T-helper 1 cell (primary cell): ENCODE measurements at regions not wholly inside any gene's neighbourhood (a gene's known extent, or its start where the extent isn't known, plus 50 kb on each side); places are given as distances from the start of the nearest gene placed in this dataset.

ENCODE experiments used
- DNase-seq, 5 donors: peaks; one replicate each; pipeline ENCODE4 v3.0.0-alpha.2; 2012 to 2020

GRCh38 chr13:72156760-72157159 lies 289.8 kb upstream of the DACH1 start:
- DNase-seq = no peak

- no peak for DNase-seq
Measured at GRCh38 chr13:72153272-72153671, 286.3 kb upstream of the DACH1 start.

DNA sequence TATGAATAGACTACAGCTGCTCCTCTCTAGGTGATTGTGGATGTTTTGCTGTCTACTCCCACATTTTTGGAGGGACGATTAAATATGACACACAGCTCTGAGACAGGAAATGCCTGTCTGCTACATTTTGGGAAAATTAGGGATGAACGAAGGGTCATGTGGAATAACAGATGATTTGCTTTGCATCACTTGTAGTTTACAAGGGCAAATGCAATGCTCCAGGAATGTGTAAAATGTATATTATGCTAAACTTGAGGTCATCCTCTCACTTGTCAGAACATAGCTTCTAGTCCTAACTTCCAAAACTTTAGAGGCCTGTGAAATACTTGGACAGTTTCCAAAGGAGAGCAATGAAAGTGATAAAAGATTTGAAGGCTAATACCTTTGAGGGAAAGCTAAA lies 284.2 kb upstream of the DACH1 start:
- no peak for DNase-seq

DNA sequence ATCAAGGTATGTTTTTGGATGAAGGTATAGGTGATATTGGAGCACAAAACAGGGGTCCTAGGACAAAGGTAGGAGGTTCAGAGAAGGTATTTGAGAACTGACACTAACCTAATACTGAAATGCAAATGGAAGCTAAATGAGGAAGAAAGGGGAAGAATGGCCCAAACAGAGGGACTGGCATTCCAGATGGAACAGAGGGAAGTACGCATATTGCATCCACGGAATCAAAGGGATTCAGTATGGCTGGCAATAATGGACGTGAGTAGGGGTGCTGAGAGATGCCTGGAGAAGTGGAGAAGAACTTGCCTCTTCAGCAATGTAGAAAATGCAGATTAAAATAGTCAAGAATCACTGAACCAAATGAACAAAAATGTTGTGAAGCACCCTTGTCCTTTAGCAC lies 283.5 kb upstream of the DACH1 start:
- DNase-seq = no peak

DNA sequence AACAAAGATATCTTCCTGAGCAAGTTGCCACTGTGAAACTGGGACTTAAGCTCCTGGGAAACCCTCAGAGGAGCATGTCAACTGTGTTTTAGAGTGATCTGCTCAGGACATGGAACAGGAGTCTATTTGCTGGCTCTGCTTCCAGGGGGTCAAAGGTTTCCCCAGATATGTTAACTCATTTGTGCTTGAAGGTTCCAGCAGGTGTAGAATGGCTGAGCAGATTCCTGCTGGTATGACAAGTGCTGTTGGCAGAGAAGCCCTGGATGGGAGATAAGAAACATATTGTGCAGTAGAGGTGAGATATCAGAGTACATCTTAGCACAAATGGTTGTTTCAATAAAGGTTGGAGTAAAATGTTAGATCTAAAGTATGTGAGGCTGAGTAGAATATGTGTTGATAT lies 282.7 kb upstream of the DACH1 start:
- DNase-seq = no peak

- no peak for DNase-seq
Measured at GRCh38 chr13:72146816-72147215, 279.8 kb upstream of the DACH1 start.

GRCh38 chr13:72145383-72145782 lies 278.4 kb upstream of the DACH1 start:
- DNase-seq = no peak

DNA sequence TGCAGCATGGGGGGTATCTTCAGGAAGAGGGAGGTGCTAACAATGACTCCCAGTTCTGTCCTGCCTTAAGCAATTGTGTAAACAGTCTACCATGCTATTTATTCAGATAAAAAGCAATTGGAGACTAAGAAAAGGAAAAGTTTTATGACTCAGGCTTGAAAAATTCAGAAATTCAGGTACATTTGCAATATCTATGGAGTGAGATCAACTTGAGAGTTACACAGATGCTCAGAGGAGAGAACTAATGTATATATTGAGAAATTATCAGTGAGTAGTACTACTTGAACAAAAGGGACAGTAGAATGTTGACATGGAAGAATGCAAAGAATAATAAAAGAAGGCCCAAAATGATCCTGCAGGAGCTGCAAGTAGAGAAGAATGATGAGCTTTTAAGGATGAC lies 277.6 kb upstream of the DACH1 start:
- DNase-seq = no peak

- no peak for DNase-seq
Measured at GRCh38 chr13:72141855-72142519, 275.0 kb upstream of the DACH1 start.

DNA sequence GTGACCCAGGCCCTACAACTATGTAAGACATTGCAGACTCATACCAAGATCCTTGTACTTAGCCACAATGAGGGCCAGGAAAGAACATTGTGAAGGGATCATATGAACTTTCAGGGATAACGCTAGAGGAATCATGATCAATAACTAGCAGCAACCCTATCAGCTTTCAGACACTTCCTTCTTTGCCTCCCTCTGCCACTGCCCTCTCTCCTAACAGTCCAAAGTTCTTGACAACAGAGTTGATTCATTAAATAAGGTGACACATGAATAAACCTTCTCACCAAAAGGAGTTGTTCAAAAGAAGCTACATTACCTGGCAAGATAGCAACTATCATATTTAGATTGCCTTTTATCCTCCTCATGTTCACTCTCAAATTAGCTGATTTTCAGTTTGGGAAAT lies 272.2 kb upstream of the DACH1 start:
- no peak for DNase-seq

DNA sequence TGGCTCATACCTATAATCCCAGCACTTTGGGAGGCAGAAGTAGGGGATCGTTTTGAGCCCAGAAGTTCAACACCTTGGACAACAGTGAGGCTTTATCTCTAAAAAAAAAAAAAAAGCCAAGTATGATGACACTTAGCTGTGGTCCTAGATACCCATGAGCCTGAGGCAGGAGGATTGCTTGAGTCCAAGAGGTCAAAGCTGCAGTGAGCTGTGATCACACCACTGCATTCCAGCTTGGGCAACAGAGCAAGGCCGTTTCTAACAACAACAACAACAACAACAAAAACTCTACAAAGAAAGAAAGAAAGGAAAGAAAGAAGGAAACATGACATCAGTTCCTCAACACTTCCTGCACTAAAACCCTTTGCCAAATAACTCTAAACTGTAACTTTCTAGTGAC lies 265.1 kb upstream of the DACH1 start:
- DNase-seq = no peak

GRCh38 chr13:72129117-72129516 lies 262.1 kb upstream of the DACH1 start:
- DNase-seq = no peak

DNA sequence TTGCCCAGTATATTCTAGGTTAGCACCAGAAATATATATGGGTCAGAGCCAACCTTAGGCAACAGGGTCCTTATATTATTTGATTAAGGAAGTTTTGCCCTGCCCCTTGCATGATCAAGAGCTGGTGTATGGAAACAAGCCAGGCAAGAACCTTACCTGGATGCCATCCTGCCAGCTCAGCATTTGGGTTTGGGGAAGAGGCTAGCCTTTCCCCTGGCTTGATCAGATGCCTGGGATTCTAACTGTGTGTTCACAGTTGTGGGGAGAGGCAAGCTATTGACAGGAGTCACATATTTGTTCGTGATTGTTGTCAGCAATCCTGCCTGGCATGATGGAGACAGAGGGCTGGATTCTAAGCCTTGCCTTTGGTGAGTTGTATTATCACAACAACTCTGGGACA lies 260.0 kb upstream of the DACH1 start:
- DNase-seq = no peak

DNA sequence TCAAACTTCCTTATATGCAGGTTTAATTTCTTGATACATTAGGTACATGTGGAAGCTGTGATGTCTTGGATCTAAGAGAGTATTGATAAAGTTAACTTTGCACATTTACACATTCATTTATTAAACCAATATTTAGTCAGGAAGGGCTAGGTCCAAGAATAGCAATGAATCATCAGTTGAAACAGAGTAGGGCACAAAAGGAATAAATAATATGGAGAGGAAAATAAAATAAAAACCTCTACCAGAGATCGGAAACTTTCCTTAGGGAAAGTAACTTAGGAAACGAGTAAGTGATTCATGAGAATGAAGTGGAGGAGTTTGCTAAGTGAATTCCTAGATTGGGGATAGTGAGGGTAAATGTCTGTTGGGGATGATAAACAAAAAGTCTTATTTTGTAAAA lies 259.4 kb upstream of the DACH1 start:
- no peak for DNase-seq

- no peak for DNase-seq
Measured at GRCh38 chr13:72125561-72125960, 258.6 kb upstream of the DACH1 start.

DNA sequence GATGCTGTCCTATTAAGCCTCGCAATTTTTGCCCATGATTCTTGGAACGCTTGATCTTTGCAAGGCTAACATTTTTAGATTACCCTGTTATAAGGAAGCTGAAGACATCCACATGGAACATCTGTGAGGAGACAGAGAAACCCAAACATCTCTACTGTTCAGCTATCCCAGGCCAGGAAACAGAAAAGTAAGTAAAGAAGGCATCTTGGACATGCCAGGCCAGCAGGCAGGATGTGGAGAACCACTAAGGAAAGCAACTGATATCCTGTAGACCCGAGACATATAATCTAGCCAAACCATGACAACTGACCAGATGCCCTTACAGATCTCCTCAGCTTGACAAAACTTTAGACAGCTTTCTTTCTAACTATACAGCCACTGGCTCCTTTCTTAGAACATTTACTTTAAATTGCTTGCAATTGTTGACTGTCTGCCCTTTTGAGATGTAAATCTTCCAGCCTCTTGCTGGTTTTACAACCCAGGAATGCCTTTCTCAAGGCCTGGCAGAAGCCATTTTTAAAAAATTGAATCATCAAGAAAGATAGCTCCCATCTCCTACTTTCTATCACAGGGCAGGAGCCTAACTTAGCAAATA lies 255.8 kb upstream of the DACH1 start:
- DNase-seq = no peak

GRCh38 chr13:72121466-72121865 lies 254.5 kb upstream of the DACH1 start:
- DNase-seq = no peak

DNA sequence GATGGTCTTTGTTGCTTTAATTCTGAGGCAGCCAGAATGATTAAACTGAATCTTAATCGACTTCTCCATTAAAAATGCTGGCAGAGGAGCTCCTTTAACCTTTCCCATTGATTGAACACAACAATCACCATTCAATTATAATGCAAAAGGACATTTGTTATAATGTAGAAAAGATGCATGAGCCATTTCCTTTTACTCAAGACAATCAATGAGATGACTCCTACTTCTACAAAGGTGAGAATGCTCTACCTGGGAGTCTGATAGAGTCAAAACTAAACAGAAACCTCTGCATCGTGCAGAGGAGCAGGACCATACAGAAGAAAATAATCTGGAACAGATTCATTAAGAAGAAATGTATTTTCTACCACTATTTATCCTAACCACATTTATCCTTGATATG lies 253.6 kb upstream of the DACH1 start:
- DNase-seq = no peak

DNA sequence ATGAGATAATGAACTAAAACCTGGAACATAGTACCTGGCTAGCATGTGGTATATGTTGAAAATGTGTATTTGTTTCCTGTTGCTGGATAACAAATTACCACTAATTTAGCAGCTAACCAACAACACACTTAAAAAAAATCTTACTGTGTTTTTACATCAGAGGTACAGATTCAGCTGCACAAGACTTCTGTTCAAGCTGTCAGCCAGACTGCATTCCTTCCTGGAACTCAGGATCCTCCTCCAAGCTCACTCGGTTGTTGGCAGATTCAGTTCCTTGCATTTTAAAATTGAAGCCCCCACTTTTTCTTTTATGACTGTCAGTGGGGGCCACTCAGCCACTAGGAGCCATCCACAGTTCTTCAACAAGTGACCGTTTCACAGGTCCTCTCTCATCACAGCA lies 246.9 kb upstream of the DACH1 start:
- DNase-seq = no peak

- DNase-seq = no peak
Measured at GRCh38 chr13:72113076-72113475, 246.1 kb upstream of the DACH1 start.

DNA sequence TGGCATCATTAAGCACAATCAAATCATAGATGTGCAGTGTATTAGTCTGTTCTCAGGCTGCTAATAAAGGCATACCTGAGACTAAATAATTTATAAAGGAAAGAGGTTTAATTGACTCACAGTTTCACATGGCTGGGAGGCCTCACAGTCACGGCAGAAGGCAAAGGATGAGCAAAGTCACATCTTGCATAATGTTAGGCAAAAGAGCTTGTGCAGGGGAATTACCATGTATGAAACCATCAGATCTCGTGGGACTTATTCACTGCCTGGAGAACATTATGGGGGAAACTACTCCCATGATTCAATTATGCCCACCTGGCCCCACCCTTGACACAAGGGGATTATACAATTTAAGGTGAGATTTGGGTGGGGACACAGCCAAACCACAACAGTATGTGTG lies 245.2 kb upstream of the DACH1 start:
- DNase-seq = no peak

- DNase-seq = no peak
Measured at GRCh38 chr13:72109863-72110262, 242.9 kb upstream of the DACH1 start.

GRCh38 chr13:72104656-72105180 lies 237.7 kb upstream of the DACH1 start:
- no peak for DNase-seq

GRCh38 chr13:72101768-72102400 lies 234.9 kb upstream of the DACH1 start:
- DNase-seq = no peak
